Esophagus muscularis mucosa (tissue), 4 donors: ENCODE measurements at regions not wholly inside any gene's neighbourhood (a gene's known extent, or its start where the extent isn't known, plus 50 kb on each side); places are given as distances from the start of the nearest gene placed in this dataset.
A peak's percentile ranks its signal among the peaks of the same experiment; 100 is the strongest.

Experiments
- DNase-seq: peaks from one replicate; pipeline ENCODE4 v3.0.0-alpha.2; 2017; ENCODE audit errors: extremely low spot score
- H3K27ac ChIP-seq, 4 donors: fragments of 200-600 bp; sonication (generic); replicated peaks in 1 of 4; 1 replicate in 3 of 4; 2 replicates in 1 of 4; pipeline ENCODE4 v1.5.1; 2016 to 2019; ENCODE audit warnings: mild to moderate bottlenecking in 1 of 4
- H3K27me3 ChIP-seq, 4 donors: fragments of 200-600 bp; sonication (generic); one replicate each; pipeline versions ENCODE4 v1.5.1 to v1.6.0; 2016 to 2019
- H3K36me3 ChIP-seq, 4 donors: fragments of 200-600 bp; sonication (generic); one replicate each; pipeline ENCODE4 v1.5.1; 2016 to 2019
- H3K4me1 ChIP-seq, 4 donors: fragments of 200-600 bp; sonication (generic); one replicate each; pipeline ENCODE4 v1.5.1; 2016 to 2019
- H3K4me3 ChIP-seq, 4 donors: fragments of 200-600 bp; sonication (generic); 1 replicate in 2 of 4; 2 replicates in 2 of 4; pipeline ENCODE4 v1.5.1; 2016 to 2019; ENCODE audit warnings: mild to moderate bottlenecking in 4 of 4, moderate library complexity in 1 of 4
- H3K9me3 ChIP-seq, 4 donors: fragments of 200-600 bp; sonication (generic); 1 replicate in 3 of 4; 2 replicates in 1 of 4; pipeline ENCODE4 v1.5.1; 2016 to 2019
- EP300 ChIP-seq: sonication (generic); formaldehyde crosslinking; IDR thresholded peaks from one replicate; pipeline ENCODE4 v1.6.1; 2017; ENCODE audit warnings: antibody characterized with exemption
- POLR2A ChIP-seq: fragments of 450-650 bp; IDR thresholded peaks from one replicate; pipeline ENCODE4 v1.6.1; 2017; ENCODE audit warnings: antibody characterized with exemption, moderate library complexity, mild to moderate bottlenecking, low read depth
- POLR2AphosphoS5 ChIP-seq, 2 donors: sonication (generic); formaldehyde crosslinking; IDR thresholded peaks; one replicate each; pipeline ENCODE4 v1.6.1; 2017; ENCODE audit warnings: antibody characterized with exemption in 2 of 2
- WGBS: methylation state at CpG from one replicate; pipeline ENCODE4 v1.1.5; 2018; 5-methylcytosine and 5-hydroxymethylcytosine counted together
- intact Hi-C: fragments of 100-400 bp; cut with DNase I; formaldehyde crosslinking; loops from one replicate; pipeline ENCODE4 v1.15.1; 2023
- TF ChIP-seq, protein P1 (sequence below), 3 experiments: fragments of 200-600 bp in 2 of 3; fragments of 450-650 bp in 1 of 3; sonication (generic) in 2 of 3; IDR thresholded peaks; one replicate each; pipeline ENCODE4 v1.5.1; 2017 to 2019; ENCODE audit warnings: antibody characterized with exemption in 3 of 3, mild to moderate bottlenecking in 2 of 3, moderate library complexity in 1 of 3

DNA sequence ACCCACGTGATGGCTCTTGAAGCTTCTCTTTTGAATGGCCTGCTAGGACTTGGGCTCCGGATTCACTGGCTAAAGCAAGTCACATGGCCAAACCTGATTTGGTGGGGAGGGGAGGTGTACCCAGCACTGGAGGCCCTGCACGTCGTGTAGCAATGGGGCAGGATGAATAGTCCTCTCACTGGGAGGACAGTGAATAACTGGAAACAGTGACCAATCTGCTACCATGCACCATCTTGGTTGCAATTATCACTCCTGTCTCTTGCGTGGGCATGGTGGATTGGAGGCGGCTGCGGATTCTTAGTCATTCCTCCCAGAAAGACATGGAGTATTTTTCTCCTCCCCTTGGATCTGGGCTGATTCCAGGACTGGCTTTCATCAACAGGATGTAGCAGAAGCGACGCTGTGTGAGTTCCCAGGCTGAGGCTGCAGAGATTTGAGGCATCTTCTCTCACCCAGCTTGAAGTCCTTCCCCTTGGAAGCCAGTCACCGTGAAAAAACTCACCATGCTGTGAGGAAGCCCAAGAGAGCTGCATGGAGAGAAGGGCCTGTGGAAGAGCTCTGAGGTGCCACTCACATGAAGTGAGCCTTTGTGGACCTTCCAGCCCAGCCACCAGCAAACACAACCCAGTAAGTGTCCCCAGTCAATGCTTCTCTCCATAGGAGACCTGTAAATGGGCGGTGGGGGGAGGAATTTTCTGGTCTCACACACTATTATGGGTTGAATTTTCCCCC, 70.4 kb downstream of the IGLL1 start:
- Histone ChIP-seq H3K4me1 (peaks cover 0 to 46% (median 39%) of the 10 kb centered on the region in 4 donors), H3K36me3 (no peaks in the 10 kb centered on the region), H3K9me3 (no peaks in the 10 kb centered on the region), H3K27me3 (no peaks in the 10 kb centered on the region), H3K4me3 (no peak overlapping the region), H3K27ac (no peak overlapping the region)
- TF ChIP-seq POLR2AphosphoS5 (IDR thresholded peaks at IDR 0.05) (no peak), POLR2A (no peak), EP300 (no peak)
- TF ChIP-seq, protein P1, sequence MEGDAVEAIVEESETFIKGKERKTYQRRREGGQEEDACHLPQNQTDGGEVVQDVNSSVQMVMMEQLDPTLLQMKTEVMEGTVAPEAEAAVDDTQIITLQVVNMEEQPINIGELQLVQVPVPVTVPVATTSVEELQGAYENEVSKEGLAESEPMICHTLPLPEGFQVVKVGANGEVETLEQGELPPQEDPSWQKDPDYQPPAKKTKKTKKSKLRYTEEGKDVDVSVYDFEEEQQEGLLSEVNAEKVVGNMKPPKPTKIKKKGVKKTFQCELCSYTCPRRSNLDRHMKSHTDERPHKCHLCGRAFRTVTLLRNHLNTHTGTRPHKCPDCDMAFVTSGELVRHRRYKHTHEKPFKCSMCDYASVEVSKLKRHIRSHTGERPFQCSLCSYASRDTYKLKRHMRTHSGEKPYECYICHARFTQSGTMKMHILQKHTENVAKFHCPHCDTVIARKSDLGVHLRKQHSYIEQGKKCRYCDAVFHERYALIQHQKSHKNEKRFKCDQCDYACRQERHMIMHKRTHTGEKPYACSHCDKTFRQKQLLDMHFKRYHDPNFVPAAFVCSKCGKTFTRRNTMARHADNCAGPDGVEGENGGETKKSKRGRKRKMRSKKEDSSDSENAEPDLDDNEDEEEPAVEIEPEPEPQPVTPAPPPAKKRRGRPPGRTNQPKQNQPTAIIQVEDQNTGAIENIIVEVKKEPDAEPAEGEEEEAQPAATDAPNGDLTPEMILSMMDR (IDR thresholded peaks at IDR 0.05), result no peak
- 67% methylated on average over 10 of the region's 11 CpGs for WGBS
- intact Hi-C loops, result no loop called here
- no peak for DNase-seq

GRCh38 chr22:23504516-23504915, 75.6 kb downstream of the IGLL1 start:
- Histone ChIP-seq H3K27ac (peak overlapping the region in 1 of 4 donors; percentile 55), H3K4me1 (peaks cover 0 to 14% (median 8%) of the 10 kb centered on the region in 4 donors), H3K36me3 (no peaks in the 10 kb centered on the region), H3K27me3 (no peaks in the 10 kb centered on the region), H3K4me3 (no peak overlapping the region), H3K9me3 (no peaks in the 10 kb centered on the region)
- TF ChIP-seq POLR2AphosphoS5 (IDR thresholded peaks at IDR 0.05) (no peak), POLR2A (no peak), EP300 (no peak)
- TF ChIP-seq, protein P1 (IDR thresholded peaks at IDR 0.05), result no peak
- 36% methylated on average over 7 of the region's 10 CpGs for WGBS
- no peak for DNase-seq
- intact Hi-C loops, result no loop called here

DNA sequence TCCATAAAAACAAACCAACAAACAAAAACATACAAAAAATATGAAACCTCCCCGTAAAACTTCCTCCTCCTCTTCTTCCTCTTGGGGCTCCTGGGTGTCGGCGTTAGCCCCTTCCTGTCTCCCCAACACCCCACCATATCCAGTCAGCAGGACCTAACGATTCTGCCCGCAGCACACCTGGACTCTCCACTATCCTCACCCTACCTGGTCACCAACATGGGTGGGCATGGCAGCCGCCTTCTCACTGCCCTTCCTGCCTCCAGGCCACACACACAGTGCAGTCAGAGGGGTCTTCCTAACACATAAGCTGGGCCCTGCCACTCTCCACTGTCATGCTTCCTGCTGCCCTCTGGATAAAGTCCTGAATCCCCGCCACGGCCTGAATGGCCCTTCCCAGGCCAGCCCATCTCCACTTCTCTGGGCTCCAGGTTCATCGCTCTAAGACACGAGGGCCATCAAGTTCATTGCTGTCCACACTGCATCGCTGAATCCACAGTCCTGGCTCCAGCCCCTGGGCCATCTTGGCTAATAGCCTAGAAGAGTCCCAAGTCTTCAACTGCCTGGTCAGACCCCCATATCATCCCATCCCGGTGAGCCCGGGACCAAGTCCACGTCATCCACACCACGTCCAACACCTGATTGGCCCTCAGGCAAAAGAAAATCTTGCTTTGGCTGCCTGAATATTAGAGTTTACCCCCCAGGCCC, 76.2 kb downstream of the IGLL1 start:
- intact Hi-C loops, result no loop called here
- Histone ChIP-seq H3K9me3 (no peaks in the 10 kb centered on the region), H3K27ac (peak overlapping the region in 1 of 4 donors; percentile 55), H3K4me3 (no peak overlapping the region), H3K4me1 (peaks cover 0 to 14% (median 8%) of the 10 kb centered on the region in 4 donors), H3K27me3 (no peaks in the 10 kb centered on the region), H3K36me3 (no peaks in the 10 kb centered on the region)
- DNase-seq, result no peak
- 89% methylated on average over 15 of the region's 15 CpGs for WGBS
- TF ChIP-seq POLR2A (no peak), POLR2AphosphoS5 (IDR thresholded peaks at IDR 0.05) (no peak), EP300 (no peak)
- TF ChIP-seq, protein P1 (IDR thresholded peaks at IDR 0.05), result no peak

DNA sequence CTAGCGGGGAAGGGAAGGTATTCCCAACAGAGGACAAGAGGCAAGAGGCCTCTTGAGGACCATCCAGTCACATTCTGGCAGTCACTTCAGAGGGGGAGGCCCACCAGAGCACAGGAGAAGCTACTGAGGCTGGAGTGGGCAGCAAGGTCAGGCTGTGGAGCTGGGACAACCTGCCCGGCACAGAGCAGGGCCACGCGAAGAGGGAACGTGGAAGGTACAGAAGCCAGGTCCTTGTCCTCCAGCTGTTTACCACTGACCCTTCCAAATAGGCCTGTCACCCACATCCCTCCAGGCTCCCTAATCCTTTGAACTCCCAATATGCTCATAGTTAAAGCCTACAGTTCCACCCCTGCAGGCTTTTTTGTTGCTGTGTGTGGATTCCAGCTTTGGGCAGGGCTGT, 76.9 kb downstream of the IGLL1 start:
- Histone ChIP-seq H3K4me3 (no peak overlapping the region), H3K27me3 (no peaks in the 10 kb centered on the region), H3K36me3 (no peaks in the 10 kb centered on the region), H3K27ac (no peak overlapping the region), H3K9me3 (no peaks in the 10 kb centered on the region), H3K4me1 (peaks cover 0 to 14% (median 8%) of the 10 kb centered on the region in 4 donors)
- TF ChIP-seq EP300 (no peak), POLR2AphosphoS5 (IDR thresholded peaks at IDR 0.05) (no peak), POLR2A (no peak)
- TF ChIP-seq, protein P1 (IDR thresholded peaks at IDR 0.05), result no peak
- WGBS, result 100% methylated on average over 5 of the region's 5 CpGs
- no peak for DNase-seq
- intact Hi-C loops, result no loop called here
